HEK293 (cell line): ENCODE measurements at regions not wholly inside any gene's neighbourhood (a gene's known extent, or its start where the extent isn't known, plus 50 kb on each side); places are given as distances from the start of the nearest gene placed in this dataset.

Source experiments
- CTCF ChIP-seq: fragments of 450-650 bp; formaldehyde crosslinking; IDR thresholded peaks from 2 replicates; pipeline ENCODE4 v1.5.1; 2016; ENCODE audit warnings: missing biosample characterization, missing genetic modification characterization
- MYNN ChIP-seq: fragments of 450-650 bp; formaldehyde crosslinking; IDR thresholded peaks from 2 replicates; pipeline ENCODE4 v1.5.1; 2016; ENCODE audit warnings: missing biosample characterization, missing genetic modification characterization, borderline replicate concordance
- SCRT1 ChIP-seq: fragments of 450-650 bp; formaldehyde crosslinking; IDR thresholded peaks from 2 replicates; pipeline ENCODE4 v1.5.1; 2016; ENCODE audit warnings: missing biosample characterization, missing genetic modification characterization, borderline replicate concordance
- SCRT2 ChIP-seq: fragments of 450-650 bp; formaldehyde crosslinking; IDR thresholded peaks from 2 replicates; pipeline ENCODE4 v1.5.1; 2016; ENCODE audit warnings: missing biosample characterization, missing genetic modification characterization
- ZEB2 ChIP-seq: fragments of 450-650 bp; formaldehyde crosslinking; IDR thresholded peaks from 2 replicates; pipeline ENCODE4 v1.5.1; 2016; ENCODE audit warnings: missing biosample characterization, missing genetic modification characterization
- ZNF221 ChIP-seq: fragments of 450-650 bp; formaldehyde crosslinking; IDR thresholded peaks from 2 replicates; pipeline ENCODE4 v1.5.1; 2017; ENCODE audit warnings: missing biosample characterization, missing genetic modification characterization, borderline replicate concordance
- ZNF280D ChIP-seq: fragments of 450-650 bp; formaldehyde crosslinking; IDR thresholded peaks from 2 replicates; pipeline ENCODE4 v1.5.1; 2016; ENCODE audit warnings: missing biosample characterization, missing genetic modification characterization
- ZNF302 ChIP-seq: fragments of 450-650 bp; formaldehyde crosslinking; IDR thresholded peaks from 2 replicates; pipeline ENCODE4 v1.5.1; 2016; ENCODE audit warnings: missing biosample characterization, missing genetic modification characterization, low read depth
- ZNF785 ChIP-seq: fragments of 450-650 bp; formaldehyde crosslinking; IDR thresholded peaks from 2 replicates; pipeline ENCODE4 v1.5.1; 2016; ENCODE audit warnings: missing biosample characterization, missing genetic modification characterization
- TF ChIP-seq, protein P1 (sequence below): fragments of 450-650 bp; formaldehyde crosslinking; IDR thresholded peaks from 2 replicates; pipeline ENCODE4 v1.5.1; 2016; ENCODE audit warnings: missing biosample characterization, missing genetic modification characterization
- TF ChIP-seq, protein P2 (sequence below): fragments of 450-650 bp; formaldehyde crosslinking; IDR thresholded peaks from 2 replicates; pipeline ENCODE4 v1.5.1; 2016; ENCODE audit warnings: missing biosample characterization, missing genetic modification characterization

GRCh38 chr2:120922571-120923332, 187.1 kb downstream of the GLI2 start:
- TF ChIP-seq, protein P1, sequence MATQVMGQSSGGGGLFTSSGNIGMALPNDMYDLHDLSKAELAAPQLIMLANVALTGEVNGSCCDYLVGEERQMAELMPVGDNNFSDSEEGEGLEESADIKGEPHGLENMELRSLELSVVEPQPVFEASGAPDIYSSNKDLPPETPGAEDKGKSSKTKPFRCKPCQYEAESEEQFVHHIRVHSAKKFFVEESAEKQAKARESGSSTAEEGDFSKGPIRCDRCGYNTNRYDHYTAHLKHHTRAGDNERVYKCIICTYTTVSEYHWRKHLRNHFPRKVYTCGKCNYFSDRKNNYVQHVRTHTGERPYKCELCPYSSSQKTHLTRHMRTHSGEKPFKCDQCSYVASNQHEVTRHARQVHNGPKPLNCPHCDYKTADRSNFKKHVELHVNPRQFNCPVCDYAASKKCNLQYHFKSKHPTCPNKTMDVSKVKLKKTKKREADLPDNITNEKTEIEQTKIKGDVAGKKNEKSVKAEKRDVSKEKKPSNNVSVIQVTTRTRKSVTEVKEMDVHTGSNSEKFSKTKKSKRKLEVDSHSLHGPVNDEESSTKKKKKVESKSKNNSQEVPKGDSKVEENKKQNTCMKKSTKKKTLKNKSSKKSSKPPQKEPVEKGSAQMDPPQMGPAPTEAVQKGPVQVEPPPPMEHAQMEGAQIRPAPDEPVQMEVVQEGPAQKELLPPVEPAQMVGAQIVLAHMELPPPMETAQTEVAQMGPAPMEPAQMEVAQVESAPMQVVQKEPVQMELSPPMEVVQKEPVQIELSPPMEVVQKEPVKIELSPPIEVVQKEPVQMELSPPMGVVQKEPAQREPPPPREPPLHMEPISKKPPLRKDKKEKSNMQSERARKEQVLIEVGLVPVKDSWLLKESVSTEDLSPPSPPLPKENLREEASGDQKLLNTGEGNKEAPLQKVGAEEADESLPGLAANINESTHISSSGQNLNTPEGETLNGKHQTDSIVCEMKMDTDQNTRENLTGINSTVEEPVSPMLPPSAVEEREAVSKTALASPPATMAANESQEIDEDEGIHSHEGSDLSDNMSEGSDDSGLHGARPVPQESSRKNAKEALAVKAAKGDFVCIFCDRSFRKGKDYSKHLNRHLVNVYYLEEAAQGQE = no peak
- TF ChIP-seq ZNF785 (no peak), CTCF (tag by site-specific recombination) (no peak), MYNN (tag by site-specific recombination) (no peak), SCRT1 (tag by site-specific recombination) (no peak), ZNF302 (tag by site-specific recombination) (no peak), ZEB2 (no peak), ZNF280D (tag by site-specific recombination) (no peak), ZNF221 (tag by site-specific recombination) (no peak), SCRT2 (peak; percentile 36; the same call in 1 of the 2 replicates)
- TF ChIP-seq, protein P2, sequence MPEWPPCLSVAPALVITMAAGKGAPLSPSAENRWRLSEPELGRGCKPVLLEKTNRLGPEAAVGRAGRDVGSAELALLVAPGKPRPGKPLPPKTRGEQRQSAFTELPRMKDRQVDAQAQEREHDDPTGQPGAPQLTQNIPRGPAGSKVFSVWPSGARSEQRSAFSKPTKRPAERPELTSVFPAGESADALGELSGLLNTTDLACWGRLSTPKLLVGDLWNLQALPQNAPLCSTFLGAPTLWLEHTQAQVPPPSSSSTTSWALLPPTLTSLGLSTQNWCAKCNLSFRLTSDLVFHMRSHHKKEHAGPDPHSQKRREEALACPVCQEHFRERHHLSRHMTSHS (tag by site-specific recombination) = no peak
